Vagina (tissue), 2 donors: ENCODE measurements at regions not wholly inside any gene's neighbourhood (a gene's known extent, or its start where the extent isn't known, plus 50 kb on each side); places are given as distances from the start of the nearest gene placed in this dataset.

Source experiments
- POLR2A ChIP-seq, 2 donors: fragments of 450-650 bp; IDR thresholded peaks; one replicate each; pipeline ENCODE4 v1.6.1; 2017; ENCODE audit warnings: antibody characterized with exemption in 2 of 2, mild to moderate bottlenecking in 2 of 2, moderate library complexity in 2 of 2
- POLR2AphosphoS5 ChIP-seq, 2 donors: sonication (generic); formaldehyde crosslinking; IDR thresholded peaks; one replicate each; pipeline ENCODE4 v1.9.0; 2017; ENCODE audit warnings: antibody characterized with exemption in 2 of 2, mild to moderate bottlenecking in 2 of 2, low read depth in 1 of 2; ENCODE audit not compliant: insufficient read depth in 1 of 2
- TF ChIP-seq, protein P1 (sequence below), 3 experiments: fragments of 450-650 bp in 2 of 3; fragments of 200-600 bp in 1 of 3; sonication (generic) in 1 of 3; IDR thresholded peaks; one replicate each; pipeline ENCODE4 v1.5.1; 2017 to 2019; ENCODE audit warnings: antibody characterized with exemption in 3 of 3, mild to moderate bottlenecking in 2 of 3, moderate library complexity in 2 of 3

DNA sequence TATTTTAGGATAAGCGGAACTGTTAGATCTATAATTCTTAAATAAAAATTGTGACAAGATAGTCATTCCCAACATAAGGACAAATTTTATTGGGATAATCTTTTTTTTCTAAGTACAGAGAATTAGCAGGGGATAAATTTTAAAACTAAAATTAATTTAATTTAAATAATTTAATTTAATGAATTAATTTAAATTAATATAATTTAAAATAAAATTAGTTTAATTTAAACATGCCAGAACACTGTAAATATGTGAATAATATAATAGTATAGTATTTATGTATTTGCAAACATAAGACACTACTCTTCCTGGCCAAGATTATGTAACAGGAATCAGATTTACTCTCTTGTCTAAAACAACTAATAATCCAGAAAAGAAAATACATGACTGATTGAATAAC, 1055.9 kb downstream of the PDHA2 start:
- TF ChIP-seq, protein P1, sequence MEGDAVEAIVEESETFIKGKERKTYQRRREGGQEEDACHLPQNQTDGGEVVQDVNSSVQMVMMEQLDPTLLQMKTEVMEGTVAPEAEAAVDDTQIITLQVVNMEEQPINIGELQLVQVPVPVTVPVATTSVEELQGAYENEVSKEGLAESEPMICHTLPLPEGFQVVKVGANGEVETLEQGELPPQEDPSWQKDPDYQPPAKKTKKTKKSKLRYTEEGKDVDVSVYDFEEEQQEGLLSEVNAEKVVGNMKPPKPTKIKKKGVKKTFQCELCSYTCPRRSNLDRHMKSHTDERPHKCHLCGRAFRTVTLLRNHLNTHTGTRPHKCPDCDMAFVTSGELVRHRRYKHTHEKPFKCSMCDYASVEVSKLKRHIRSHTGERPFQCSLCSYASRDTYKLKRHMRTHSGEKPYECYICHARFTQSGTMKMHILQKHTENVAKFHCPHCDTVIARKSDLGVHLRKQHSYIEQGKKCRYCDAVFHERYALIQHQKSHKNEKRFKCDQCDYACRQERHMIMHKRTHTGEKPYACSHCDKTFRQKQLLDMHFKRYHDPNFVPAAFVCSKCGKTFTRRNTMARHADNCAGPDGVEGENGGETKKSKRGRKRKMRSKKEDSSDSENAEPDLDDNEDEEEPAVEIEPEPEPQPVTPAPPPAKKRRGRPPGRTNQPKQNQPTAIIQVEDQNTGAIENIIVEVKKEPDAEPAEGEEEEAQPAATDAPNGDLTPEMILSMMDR (IDR thresholded peaks at IDR 0.05): no peak
- no peak for TF ChIP-seq POLR2A (IDR thresholded peaks at IDR 0.05)
- TF ChIP-seq POLR2AphosphoS5 (IDR thresholded peaks at IDR 0.05; ENCODE audit: insufficient read depth in 1 of 2, low read depth in 1 of 2): no peak
